Endothelial cell of umbilical vein (primary cell): ENCODE measurements at regions not wholly inside any gene's neighbourhood (a gene's known extent, or its start where the extent isn't known, plus 50 kb on each side); places are given as distances from the start of the nearest gene placed in this dataset.

Experiments
- MYC ChIP-seq: IDR thresholded peaks from one replicate; pipeline ENCODE4 v1.6.1; 2011; ENCODE audit warnings: mild to moderate bottlenecking, low read depth, low read length
- TF ChIP-seq, protein P1 (sequence below), 2 donors: IDR thresholded peaks; 1 replicate in 1 of 2; 2 replicates in 1 of 2; pipeline ENCODE4 v1.5.1; 2011; ENCODE audit warnings: low read length in 2 of 2, mild to moderate bottlenecking in 2 of 2, moderate library complexity in 2 of 2, control low read depth in 1 of 2, inconsistent platforms in 1 of 2, low read depth in 1 of 2; ENCODE audit not compliant: insufficient read depth in 1 of 2; ENCODE audit errors: extremely low read depth in 1 of 2

DNA sequence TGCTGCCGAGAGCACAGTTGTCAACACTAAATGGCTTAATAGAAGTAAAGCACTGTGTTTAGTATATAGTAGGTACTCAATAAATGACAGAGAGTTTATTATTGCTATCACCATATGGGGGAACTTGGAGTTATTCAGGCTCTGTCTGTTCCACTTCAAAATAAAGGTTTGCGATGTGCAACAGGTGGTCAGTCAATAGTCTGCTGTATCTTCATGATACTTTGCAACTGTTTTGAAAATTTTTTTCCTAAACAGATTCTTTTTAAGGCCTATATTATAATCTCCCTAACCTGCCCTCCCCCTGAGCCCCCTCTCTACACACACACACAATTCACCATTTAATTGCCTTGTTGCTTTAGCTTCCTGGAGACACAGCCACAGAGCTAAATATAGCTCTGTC is 164.7 kb upstream of the NR2F2 start:
- TF ChIP-seq, protein P1, sequence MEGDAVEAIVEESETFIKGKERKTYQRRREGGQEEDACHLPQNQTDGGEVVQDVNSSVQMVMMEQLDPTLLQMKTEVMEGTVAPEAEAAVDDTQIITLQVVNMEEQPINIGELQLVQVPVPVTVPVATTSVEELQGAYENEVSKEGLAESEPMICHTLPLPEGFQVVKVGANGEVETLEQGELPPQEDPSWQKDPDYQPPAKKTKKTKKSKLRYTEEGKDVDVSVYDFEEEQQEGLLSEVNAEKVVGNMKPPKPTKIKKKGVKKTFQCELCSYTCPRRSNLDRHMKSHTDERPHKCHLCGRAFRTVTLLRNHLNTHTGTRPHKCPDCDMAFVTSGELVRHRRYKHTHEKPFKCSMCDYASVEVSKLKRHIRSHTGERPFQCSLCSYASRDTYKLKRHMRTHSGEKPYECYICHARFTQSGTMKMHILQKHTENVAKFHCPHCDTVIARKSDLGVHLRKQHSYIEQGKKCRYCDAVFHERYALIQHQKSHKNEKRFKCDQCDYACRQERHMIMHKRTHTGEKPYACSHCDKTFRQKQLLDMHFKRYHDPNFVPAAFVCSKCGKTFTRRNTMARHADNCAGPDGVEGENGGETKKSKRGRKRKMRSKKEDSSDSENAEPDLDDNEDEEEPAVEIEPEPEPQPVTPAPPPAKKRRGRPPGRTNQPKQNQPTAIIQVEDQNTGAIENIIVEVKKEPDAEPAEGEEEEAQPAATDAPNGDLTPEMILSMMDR (IDR thresholded peaks at IDR 0.05; ENCODE audit: extremely low read depth in 1 of 2, insufficient read depth in 1 of 2, low read depth in 1 of 2, low read length in 2 of 2), result no peak
- TF ChIP-seq MYC, result no peak
